HL-60 (cell line): ENCODE measurements at regions not wholly inside any gene's neighbourhood (a gene's known extent, or its start where the extent isn't known, plus 50 kb on each side); places are given as distances from the start of the nearest gene placed in this dataset.

ENCODE experiments used
- DNase-seq, 2 experiments: peaks; one replicate each; pipeline ENCODE4 v3.0.0-alpha.2; 2010 to 2020; ENCODE audit warnings: low read depth in 1 of 2, low spot score in 1 of 2
- H3K27ac ChIP-seq: fragments of 250-450 bp; sonication (Bioruptor Pico); replicated peaks from 2 replicates; pipeline ENCODE4 v1.5.1; 2020; ENCODE audit warnings: mild to moderate bottlenecking, moderate library complexity
- H3K27me3 ChIP-seq: fragments of 250-450 bp; sonication (Bioruptor Pico); 2 replicates; pipeline ENCODE4 v1.5.1; 2021; ENCODE audit warnings: mild to moderate bottlenecking, moderate library complexity; ENCODE audit not compliant: insufficient read depth, poor library complexity, severe bottlenecking
- H3K4me3 ChIP-seq: replicated peaks from 2 replicates; pipeline ENCODE4 v1.5.1; 2011; ENCODE audit warnings: mild to moderate bottlenecking, control low read depth, low read length; ENCODE audit not compliant: insufficient read depth
- CTCF ChIP-seq: IDR thresholded peaks from one replicate; pipeline ENCODE4 v1.5.1; 2011; ENCODE audit warnings: low read length, control low read depth, inconsistent platforms; ENCODE audit not compliant: insufficient read depth
- GABPA ChIP-seq: IDR thresholded peaks from 2 replicates; pipeline ENCODE4 v1.6.1; 2012; ENCODE audit warnings: low read depth
- POLR2AphosphoS5 ChIP-seq: IDR thresholded peaks from 2 replicates; pipeline ENCODE4 v1.6.1; 2012; ENCODE audit warnings: low read depth
- REST ChIP-seq: IDR thresholded peaks from 2 replicates; pipeline ENCODE4 v1.6.1; 2012; ENCODE audit warnings: low read depth; ENCODE audit not compliant: insufficient replicate concordance
- SPI1 ChIP-seq: IDR thresholded peaks from 2 replicates; pipeline ENCODE4 v1.6.1; 2012; ENCODE audit warnings: low read depth, mild to moderate bottlenecking, borderline replicate concordance

GRCh38 chr6:167678102-167679101 is 148.3 kb upstream of the AFDN start:
- Histone ChIP-seq H3K27ac (no peak overlapping the region), H3K27me3 (peaks cover 14% of the 10 kb centered on the region), H3K4me3 (no peak overlapping the region)
- TF ChIP-seq SPI1: no peak
- no peak for TF ChIP-seq REST
- no peak for TF ChIP-seq GABPA
- TF ChIP-seq POLR2AphosphoS5: no peak
- TF ChIP-seq CTCF: no peak
- no peak for DNase-seq

GRCh38 chr6:167679122-167679736 is 147.5 kb upstream of the AFDN start:
- DNase-seq: no peak
- TF ChIP-seq POLR2AphosphoS5 (no peak), CTCF (no peak), SPI1 (no peak), REST (no peak), GABPA (no peak)
- Histone ChIP-seq H3K4me3 (no peak overlapping the region), H3K27me3 (peaks cover 14% of the 10 kb centered on the region), H3K27ac (no peak overlapping the region)

- no peak for DNase-seq
- TF ChIP-seq SPI1: no peak
- no peak for TF ChIP-seq REST
- no peak for TF ChIP-seq CTCF
- peaks cover 14% of the 10 kb centered on the region for H3K27me3 ChIP-seq
- H3K4me3 ChIP-seq: no peak overlapping the region
- H3K27ac ChIP-seq: no peak overlapping the region
Observed at GRCh38 chr6:167679790-167680604, 146.7 kb upstream of the AFDN start.
